ENCODE measurements at regions not wholly inside any gene's neighbourhood (a gene's known extent, or its start where the extent isn't known, plus 50 kb on each side); places are given as distances from the start of the nearest gene placed in this dataset.

- DNase-seq, result no peak
These were observed 59.6 kb downstream of the C3orf38 start for GRCh38 chr3:88209356-88209755.

GRCh38 chr3:88211096-88211890 lies 61.5 kb downstream of the C3orf38 start:
- no peak for DNase-seq

- DNase-seq, result peak; percentile 21
These were observed 69.5 kb downstream of the C3orf38 start for GRCh38 chr3:88219138-88219792.

- no peak for DNase-seq
These were observed 70.4 kb downstream of the C3orf38 start for GRCh38 chr3:88220126-88220525.

GRCh38 chr3:88221726-88222125 lies 72.0 kb downstream of the C3orf38 start:
- no peak for DNase-seq

- no peak for DNase-seq
These were observed 72.6 kb downstream of the C3orf38 start for GRCh38 chr3:88222343-88222742.

- DNase-seq, result no peak
These were observed 75.7 kb downstream of the C3orf38 start for GRCh38 chr3:88225326-88226008.

- no peak for DNase-seq
These were observed 77.2 kb downstream of the C3orf38 start for GRCh38 chr3:88226910-88227309.

- DNase-seq, result no peak
These were observed 80.9 kb downstream of the C3orf38 start for GRCh38 chr3:88230638-88231037.

- DNase-seq, result no peak
These were observed 81.4 kb downstream of the C3orf38 start for GRCh38 chr3:88231207-88231606.

GRCh38 chr3:88231632-88232031 lies 81.9 kb downstream of the C3orf38 start:
- DNase-seq, result no peak

GRCh38 chr3:88235102-88235501 lies 85.3 kb downstream of the C3orf38 start:
- DNase-seq, result no peak

- no peak for DNase-seq
These were observed 90.1 kb downstream of the C3orf38 start for GRCh38 chr3:88239870-88240269.

GRCh38 chr3:88248658-88249057 lies 98.9 kb downstream of the C3orf38 start:
- no peak for DNase-seq

- DNase-seq, result no peak
These were observed 109.3 kb downstream of the C3orf38 start for GRCh38 chr3:88259045-88259444.

GRCh38 chr3:88262527-88262926 lies 112.8 kb downstream of the C3orf38 start:
- no peak for DNase-seq

- DNase-seq, result no peak
These were observed 113.8 kb downstream of the C3orf38 start for GRCh38 chr3:88263417-88264100.

GRCh38 chr3:88267441-88267840 lies 117.7 kb downstream of the C3orf38 start:
- no peak for DNase-seq

- DNase-seq, result no peak
These were observed 118.1 kb downstream of the C3orf38 start for GRCh38 chr3:88267847-88268246.

GRCh38 chr3:88280326-88280725 lies 130.6 kb downstream of the C3orf38 start:
- DNase-seq, result no peak

GRCh38 chr3:88282528-88283241 lies 132.9 kb downstream of the C3orf38 start:
- DNase-seq, result no peak

- DNase-seq, result no peak
These were observed 133.5 kb downstream of the C3orf38 start for GRCh38 chr3:88283242-88283592.

GRCh38 chr3:88291486-88291885 lies 141.7 kb downstream of the C3orf38 start:
- DNase-seq, result no peak
